Epithelial cell of proximal tubule (primary cell): ENCODE measurements at regions not wholly inside any gene's neighbourhood (a gene's known extent, or its start where the extent isn't known, plus 50 kb on each side); places are given as distances from the start of the nearest gene placed in this dataset.

Source experiments
- DNase-seq: peaks from one replicate; pipeline ENCODE4 v3.0.0-alpha.2; 2011; ENCODE audit warnings: low read depth
- H3K4me3 ChIP-seq: 2 replicates; pipeline ENCODE4 v1.5.1; 2011; ENCODE audit warnings: low read depth, mild to moderate bottlenecking, low read length
- CTCF ChIP-seq: conservative IDR thresholded peaks from 2 replicates; pipeline ENCODE4 v1.5.1; 2012; ENCODE audit warnings: low read depth, mild to moderate bottlenecking, low read length

- TF ChIP-seq CTCF = no peak
- no peak for DNase-seq
- no peak overlapping the region for H3K4me3 ChIP-seq
Measured at GRCh38 chr22:48506506-48507145, 1321.0 kb downstream of the BRD1 start.

GRCh38 chr22:48505891-48506290 lies 1321.8 kb downstream of the BRD1 start:
- H3K4me3 ChIP-seq = no peak overlapping the region
- no peak for TF ChIP-seq CTCF
- DNase-seq = no peak

- TF ChIP-seq CTCF = no peak
- H3K4me3 ChIP-seq = no peak overlapping the region
- no peak for DNase-seq
Measured at GRCh38 chr22:48504519-48505140, 1323.0 kb downstream of the BRD1 start.

GRCh38 chr22:48503876-48504275 lies 1323.8 kb downstream of the BRD1 start:
- no peak for DNase-seq
- TF ChIP-seq CTCF = no peak
- no peak overlapping the region for H3K4me3 ChIP-seq

- no peak overlapping the region for H3K4me3 ChIP-seq
- DNase-seq = no peak
- TF ChIP-seq CTCF = no peak
Measured at GRCh38 chr22:48503035-48503625, 1324.5 kb downstream of the BRD1 start.

GRCh38 chr22:48501231-48501750 lies 1326.4 kb downstream of the BRD1 start:
- no peak overlapping the region for H3K4me3 ChIP-seq
- no peak for DNase-seq
- no peak for TF ChIP-seq CTCF
